Body of pancreas (tissue), 4 donors: ENCODE measurements at regions not wholly inside any gene's neighbourhood (a gene's known extent, or its start where the extent isn't known, plus 50 kb on each side); places are given as distances from the start of the nearest gene placed in this dataset.

Experiments
- POLR2A ChIP-seq, 3 donors: fragments of 450-650 bp; IDR thresholded peaks; one replicate each; pipeline ENCODE4 v1.6.1; 2016; ENCODE audit warnings: antibody characterized with exemption in 3 of 3, mild to moderate bottlenecking in 2 of 3
- TF ChIP-seq, protein P1 (sequence below), 7 experiments: fragments of 450-650 bp in 4 of 7; fragments of 200-600 bp in 3 of 7; sonication (generic) in 3 of 7; IDR thresholded peaks; one replicate each; pipeline ENCODE4 v1.5.1; 2016 to 2019; ENCODE audit warnings: antibody characterized with exemption in 7 of 7

DNA sequence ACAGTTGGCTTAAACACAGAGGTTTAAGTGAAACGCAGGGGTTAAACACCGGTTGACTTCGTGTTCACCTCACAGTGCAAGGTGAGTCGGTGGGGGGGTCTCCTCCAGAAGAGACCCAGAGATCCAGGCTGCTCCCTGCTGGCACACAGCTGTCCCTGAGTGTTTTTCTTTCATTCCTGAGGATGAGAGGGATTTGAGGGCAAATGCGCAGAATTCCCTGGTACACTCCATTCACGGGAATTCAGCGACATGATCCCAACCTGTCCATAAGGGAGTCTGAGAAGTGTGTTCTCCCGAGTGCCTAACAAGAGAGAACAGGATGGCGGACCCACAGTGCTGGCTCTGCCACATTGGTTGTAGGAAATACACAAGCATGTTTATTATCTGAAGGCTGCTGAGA, 107.2 kb upstream of the ESRRB start:
- TF ChIP-seq, protein P1, sequence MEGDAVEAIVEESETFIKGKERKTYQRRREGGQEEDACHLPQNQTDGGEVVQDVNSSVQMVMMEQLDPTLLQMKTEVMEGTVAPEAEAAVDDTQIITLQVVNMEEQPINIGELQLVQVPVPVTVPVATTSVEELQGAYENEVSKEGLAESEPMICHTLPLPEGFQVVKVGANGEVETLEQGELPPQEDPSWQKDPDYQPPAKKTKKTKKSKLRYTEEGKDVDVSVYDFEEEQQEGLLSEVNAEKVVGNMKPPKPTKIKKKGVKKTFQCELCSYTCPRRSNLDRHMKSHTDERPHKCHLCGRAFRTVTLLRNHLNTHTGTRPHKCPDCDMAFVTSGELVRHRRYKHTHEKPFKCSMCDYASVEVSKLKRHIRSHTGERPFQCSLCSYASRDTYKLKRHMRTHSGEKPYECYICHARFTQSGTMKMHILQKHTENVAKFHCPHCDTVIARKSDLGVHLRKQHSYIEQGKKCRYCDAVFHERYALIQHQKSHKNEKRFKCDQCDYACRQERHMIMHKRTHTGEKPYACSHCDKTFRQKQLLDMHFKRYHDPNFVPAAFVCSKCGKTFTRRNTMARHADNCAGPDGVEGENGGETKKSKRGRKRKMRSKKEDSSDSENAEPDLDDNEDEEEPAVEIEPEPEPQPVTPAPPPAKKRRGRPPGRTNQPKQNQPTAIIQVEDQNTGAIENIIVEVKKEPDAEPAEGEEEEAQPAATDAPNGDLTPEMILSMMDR (IDR thresholded peaks at IDR 0.05), result no peak
- no peak for TF ChIP-seq POLR2A (IDR thresholded peaks at IDR 0.05)
